ENCODE measurements at regions not wholly inside any gene's neighbourhood (a gene's known extent, or its start where the extent isn't known, plus 50 kb on each side); places are given as distances from the start of the nearest gene placed in this dataset.
"Not testable (repeated sequence)": the region's sequence is repeated elsewhere in the genome, so short reads cannot be mapped to it uniquely, and the experiment has no call there.

GRCh38 chr2:15693926-15694588 lies 102.4 kb downstream of the DDX1 start:
- no peak for DNase-seq
- no peak overlapping the region for H3K4me3 Mint-ChIP-seq

GRCh38 chr2:15694589-15694986 lies 102.9 kb downstream of the DDX1 start:
- DNase-seq: no peak
- no peaks in the 10 kb centered on the region for H3K36me3 Mint-ChIP-seq (ENCODE audit: insufficient read depth in 2 of 2)
- H3K27ac Mint-ChIP-seq: no peak overlapping the region
- no peak for ATAC-seq (replicated peaks in 1 of 2)
- H3K4me1 Mint-ChIP-seq (ENCODE audit: low read depth): no peaks in the 10 kb centered on the region
- no peak overlapping the region for H3K4me3 Mint-ChIP-seq
- H3K9me3 Mint-ChIP-seq: no peaks in the 10 kb centered on the region
- peaks cover 4% of the 10 kb centered on the region for H3K27me3 Mint-ChIP-seq (ENCODE audit: low read depth)

More at GRCh38 chr2:15693926-15694588, 102.4 kb downstream of the DDX1 start:
- Mint-ChIP-seq H3K9me3 (no peaks in the 10 kb centered on the region), H3K36me3 (ENCODE audit: insufficient read depth in 2 of 2) (no peaks in the 10 kb centered on the region), H3K27ac (no peak overlapping the region), H3K4me1 (ENCODE audit: low read depth) (no peaks in the 10 kb centered on the region), H3K27me3 (ENCODE audit: low read depth) (peaks cover 9% of the 10 kb centered on the region)
- ATAC-seq (replicated peaks in 1 of 2): no peak

- H3K36me3 Mint-ChIP-seq (ENCODE audit: insufficient read depth in 2 of 2): no peaks in the 10 kb centered on the region
- no peak for DNase-seq
- no peak for ATAC-seq (replicated peaks in 1 of 2)
- H3K27ac Mint-ChIP-seq: no peak overlapping the region
- H3K4me3 Mint-ChIP-seq: no peak overlapping the region
- H3K4me1 Mint-ChIP-seq (ENCODE audit: low read depth): no peaks in the 10 kb centered on the region
- H3K27me3 Mint-ChIP-seq (ENCODE audit: low read depth): no peaks in the 10 kb centered on the region
- no peaks in the 10 kb centered on the region for H3K9me3 Mint-ChIP-seq
These were observed 104.1 kb downstream of the DDX1 start for GRCh38 chr2:15695582-15696330.

GRCh38 chr2:15696606-15697170 lies 105.0 kb downstream of the DDX1 start:
- not testable (repeated sequence) for H3K9me3 Mint-ChIP-seq; H3K36me3 Mint-ChIP-seq (ENCODE audit: insufficient read depth in 2 of 2); H3K4me3 Mint-ChIP-seq; H3K27ac Mint-ChIP-seq; H3K27me3 Mint-ChIP-seq (ENCODE audit: low read depth); ATAC-seq (replicated peaks in 1 of 2); DNase-seq; H3K4me1 Mint-ChIP-seq (ENCODE audit: low read depth)

- H3K27me3 Mint-ChIP-seq (ENCODE audit: low read depth): no peaks in the 10 kb centered on the region
- no peak overlapping the region for H3K27ac Mint-ChIP-seq
- H3K9me3 Mint-ChIP-seq: no peaks in the 10 kb centered on the region
- H3K36me3 Mint-ChIP-seq (ENCODE audit: insufficient read depth in 2 of 2): no peaks in the 10 kb centered on the region
- H3K4me1 Mint-ChIP-seq (ENCODE audit: low read depth): no peaks in the 10 kb centered on the region
- DNase-seq (no peak), ATAC-seq (replicated peaks in 1 of 2) (no peak)
- no peak overlapping the region for H3K4me3 Mint-ChIP-seq
These were observed 108.5 kb downstream of the DDX1 start for GRCh38 chr2:15700131-15700530.

GRCh38 chr2:15700599-15701340 lies 109.1 kb downstream of the DDX1 start:
- Mint-ChIP-seq H3K27ac (no peak overlapping the region), H3K27me3 (ENCODE audit: low read depth) (no peaks in the 10 kb centered on the region), H3K36me3 (ENCODE audit: insufficient read depth in 2 of 2) (no peaks in the 10 kb centered on the region), H3K4me3 (no peak overlapping the region), H3K4me1 (ENCODE audit: low read depth) (no peaks in the 10 kb centered on the region), H3K9me3 (no peaks in the 10 kb centered on the region)
- ATAC-seq (replicated peaks in 1 of 2) (no peak), DNase-seq (no peak)

- Mint-ChIP-seq H3K27me3 (ENCODE audit: low read depth) (no peaks in the 10 kb centered on the region), H3K27ac (no peak overlapping the region), H3K9me3 (no peaks in the 10 kb centered on the region), H3K4me3 (no peak overlapping the region), H3K4me1 (ENCODE audit: low read depth) (no peaks in the 10 kb centered on the region), H3K36me3 (ENCODE audit: insufficient read depth in 2 of 2) (no peaks in the 10 kb centered on the region)
- DNase-seq (no peak), ATAC-seq (replicated peaks in 1 of 2) (no peak)
These were observed 109.8 kb downstream of the DDX1 start for GRCh38 chr2:15701341-15701907.

- Mint-ChIP-seq H3K27me3 (ENCODE audit: low read depth) (no peaks in the 10 kb centered on the region), H3K27ac (no peak overlapping the region), H3K4me3 (no peak overlapping the region), H3K4me1 (ENCODE audit: low read depth) (no peaks in the 10 kb centered on the region), H3K36me3 (ENCODE audit: insufficient read depth in 2 of 2) (no peaks in the 10 kb centered on the region), H3K9me3 (no peaks in the 10 kb centered on the region)
- DNase-seq: no peak
- ATAC-seq (replicated peaks in 1 of 2): no peak
These were observed 110.3 kb downstream of the DDX1 start for GRCh38 chr2:15701991-15702390.

GRCh38 chr2:15702452-15702851 lies 110.8 kb downstream of the DDX1 start:
- no peaks in the 10 kb centered on the region for H3K27me3 Mint-ChIP-seq (ENCODE audit: low read depth)
- no peaks in the 10 kb centered on the region for H3K9me3 Mint-ChIP-seq
- H3K27ac Mint-ChIP-seq: no peak overlapping the region
- H3K4me1 Mint-ChIP-seq (ENCODE audit: low read depth): no peaks in the 10 kb centered on the region
- no peaks in the 10 kb centered on the region for H3K36me3 Mint-ChIP-seq (ENCODE audit: insufficient read depth in 2 of 2)
- no peak overlapping the region for H3K4me3 Mint-ChIP-seq
- ATAC-seq (replicated peaks in 1 of 2) (no peak), DNase-seq (no peak)

- H3K4me3 Mint-ChIP-seq: no peak overlapping the region
- H3K36me3 Mint-ChIP-seq (ENCODE audit: insufficient read depth in 2 of 2): no peaks in the 10 kb centered on the region
- H3K27me3 Mint-ChIP-seq (ENCODE audit: low read depth): no peaks in the 10 kb centered on the region
- DNase-seq: no peak
- H3K4me1 Mint-ChIP-seq (ENCODE audit: low read depth): no peaks in the 10 kb centered on the region
- H3K9me3 Mint-ChIP-seq: no peaks in the 10 kb centered on the region
- no peak for ATAC-seq (replicated peaks in 1 of 2)
- no peak overlapping the region for H3K27ac Mint-ChIP-seq
These were observed 111.7 kb downstream of the DDX1 start for GRCh38 chr2:15703365-15703869.

GRCh38 chr2:15704086-15704787 lies 112.6 kb downstream of the DDX1 start:
- H3K36me3 Mint-ChIP-seq (ENCODE audit: insufficient read depth in 2 of 2): no peaks in the 10 kb centered on the region

GRCh38 chr2:15704788-15705115 lies 113.1 kb downstream of the DDX1 start:
- H3K4me3 Mint-ChIP-seq: no peak overlapping the region
- no peak overlapping the region for H3K27ac Mint-ChIP-seq
- H3K36me3 Mint-ChIP-seq (ENCODE audit: insufficient read depth in 2 of 2): no peaks in the 10 kb centered on the region
- DNase-seq (no peak), ATAC-seq (replicated peaks in 1 of 2) (no peak)
- H3K9me3 Mint-ChIP-seq: no peaks in the 10 kb centered on the region
- no peaks in the 10 kb centered on the region for H3K27me3 Mint-ChIP-seq (ENCODE audit: low read depth)
- no peaks in the 10 kb centered on the region for H3K4me1 Mint-ChIP-seq (ENCODE audit: low read depth)

More at GRCh38 chr2:15704086-15704787, 112.6 kb downstream of the DDX1 start:
- no peaks in the 10 kb centered on the region for H3K27me3 Mint-ChIP-seq (ENCODE audit: low read depth)
- H3K27ac Mint-ChIP-seq: no peak overlapping the region
- no peaks in the 10 kb centered on the region for H3K9me3 Mint-ChIP-seq
- ATAC-seq (replicated peaks in 1 of 2) (no peak), DNase-seq (no peak)
- no peaks in the 10 kb centered on the region for H3K4me1 Mint-ChIP-seq (ENCODE audit: low read depth)
- H3K4me3 Mint-ChIP-seq: no peak overlapping the region

Data from activated T-cell treated with anti-CD3 and anti-CD28 coated beads, Interleukin-2, amount 50 U/mL, for 72 hours (primary cell).